ENCODE measurements at regions not wholly inside any gene's neighbourhood (a gene's known extent, or its start where the extent isn't known, plus 50 kb on each side); places are given as distances from the start of the nearest gene placed in this dataset.

DNA sequence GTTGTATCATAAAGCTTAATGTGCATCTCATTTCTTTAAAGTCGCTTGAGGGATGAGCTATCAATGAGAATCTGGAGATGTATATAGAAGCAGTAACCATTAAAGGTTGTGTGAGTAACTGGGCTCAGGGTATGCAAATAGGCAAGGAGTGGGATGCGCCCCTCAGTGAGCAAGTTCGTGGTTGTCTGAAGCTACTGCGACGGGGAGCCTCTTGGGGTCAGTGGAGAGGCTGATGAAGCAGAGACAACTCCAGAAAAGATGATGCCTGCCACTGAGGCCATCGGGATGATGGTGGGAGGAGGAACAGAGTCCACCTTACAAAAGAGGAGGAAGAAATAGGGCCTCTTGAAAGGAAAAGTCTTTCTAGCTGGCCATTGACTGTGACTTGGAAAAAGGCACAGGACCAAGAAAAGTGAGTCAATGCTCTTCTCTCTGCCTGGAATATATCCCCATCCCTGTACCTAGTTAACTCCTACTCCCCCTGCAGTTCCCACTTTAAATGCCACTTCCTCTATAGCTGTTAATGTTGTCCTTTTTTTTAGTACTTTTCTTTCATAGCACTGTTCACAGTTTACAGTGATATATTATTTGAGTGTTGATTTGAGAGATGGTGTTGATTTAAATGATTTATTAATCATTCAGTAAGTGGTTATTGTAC lies 51.4 kb upstream of the LSM6 start:
- TF ChIP-seq, protein P1, sequence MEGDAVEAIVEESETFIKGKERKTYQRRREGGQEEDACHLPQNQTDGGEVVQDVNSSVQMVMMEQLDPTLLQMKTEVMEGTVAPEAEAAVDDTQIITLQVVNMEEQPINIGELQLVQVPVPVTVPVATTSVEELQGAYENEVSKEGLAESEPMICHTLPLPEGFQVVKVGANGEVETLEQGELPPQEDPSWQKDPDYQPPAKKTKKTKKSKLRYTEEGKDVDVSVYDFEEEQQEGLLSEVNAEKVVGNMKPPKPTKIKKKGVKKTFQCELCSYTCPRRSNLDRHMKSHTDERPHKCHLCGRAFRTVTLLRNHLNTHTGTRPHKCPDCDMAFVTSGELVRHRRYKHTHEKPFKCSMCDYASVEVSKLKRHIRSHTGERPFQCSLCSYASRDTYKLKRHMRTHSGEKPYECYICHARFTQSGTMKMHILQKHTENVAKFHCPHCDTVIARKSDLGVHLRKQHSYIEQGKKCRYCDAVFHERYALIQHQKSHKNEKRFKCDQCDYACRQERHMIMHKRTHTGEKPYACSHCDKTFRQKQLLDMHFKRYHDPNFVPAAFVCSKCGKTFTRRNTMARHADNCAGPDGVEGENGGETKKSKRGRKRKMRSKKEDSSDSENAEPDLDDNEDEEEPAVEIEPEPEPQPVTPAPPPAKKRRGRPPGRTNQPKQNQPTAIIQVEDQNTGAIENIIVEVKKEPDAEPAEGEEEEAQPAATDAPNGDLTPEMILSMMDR (conservative IDR thresholded peaks at IDR 0.05; ENCODE audit: low read depth, low read length), result peak; percentile 5
- DNase-seq (ENCODE audit: low read depth), result no peak
- no peak overlapping the region for H3K4me3 ChIP-seq (ENCODE audit: low read length)

DNA sequence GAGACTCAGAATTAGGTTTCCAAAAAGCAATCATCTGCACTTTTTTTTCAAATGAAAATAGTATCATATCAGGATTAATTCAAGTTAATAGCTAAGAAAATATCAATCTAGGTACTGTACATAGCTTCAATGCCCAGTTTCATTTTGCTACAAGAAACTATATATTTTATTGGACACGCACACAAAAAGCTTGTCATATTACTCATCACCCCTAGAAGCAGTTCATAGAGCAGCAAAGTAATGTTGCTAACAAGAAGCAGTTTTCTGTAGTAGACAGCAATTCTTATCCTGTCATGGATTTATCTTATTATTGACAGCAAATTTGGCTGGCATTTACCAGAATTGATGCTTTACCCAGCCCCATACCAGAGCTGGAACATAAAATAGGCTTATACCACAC lies 52.3 kb upstream of the LSM6 start:
- no peak for DNase-seq (ENCODE audit: low read depth)
- no peak overlapping the region for H3K4me3 ChIP-seq (ENCODE audit: low read length)
- TF ChIP-seq, protein P1 (conservative IDR thresholded peaks at IDR 0.05; ENCODE audit: low read depth, low read length), result no peak

DNA sequence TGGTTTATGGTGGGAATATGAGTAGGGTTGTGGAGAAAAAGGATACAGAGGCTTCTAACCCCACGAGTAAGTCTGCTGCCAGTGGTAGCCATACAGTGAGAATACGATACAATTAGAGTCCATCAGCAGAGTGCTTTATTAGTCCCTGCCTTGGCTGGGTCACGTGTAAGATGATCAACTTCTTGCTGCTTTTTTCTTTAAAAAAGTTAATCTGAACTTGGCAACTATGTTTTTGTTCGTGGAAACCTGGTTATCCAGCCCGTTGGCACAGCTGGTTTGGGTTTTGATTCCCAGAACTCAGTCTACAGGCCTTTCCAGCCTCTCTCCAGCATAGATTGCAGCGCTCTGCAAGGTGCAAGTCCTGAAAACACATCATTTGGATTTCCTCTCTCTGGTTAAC lies 53.1 kb upstream of the LSM6 start:
- no peak for DNase-seq (ENCODE audit: low read depth)
- no peak overlapping the region for H3K4me3 ChIP-seq (ENCODE audit: low read length)
- TF ChIP-seq, protein P1 (conservative IDR thresholded peaks at IDR 0.05; ENCODE audit: low read depth, low read length), result no peak

DNA sequence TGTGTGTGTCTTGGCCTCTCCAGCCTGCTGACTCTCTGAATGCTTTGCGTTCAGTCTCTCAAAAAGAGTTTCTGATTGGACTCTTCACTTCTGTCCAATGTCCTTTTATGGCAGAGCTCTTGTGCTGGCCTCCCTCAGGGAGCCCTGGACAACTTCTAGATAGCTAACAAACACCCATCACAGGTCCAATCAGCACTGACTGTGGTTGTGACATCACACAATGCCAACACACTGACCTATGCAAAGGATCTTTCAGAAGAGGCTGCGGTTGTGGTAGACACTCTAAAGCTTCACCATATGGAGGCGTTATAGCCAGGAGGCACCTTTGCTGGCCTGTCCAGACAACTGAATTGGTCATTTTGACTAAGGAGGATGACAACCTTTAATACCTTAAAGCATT lies 53.8 kb upstream of the LSM6 start:
- TF ChIP-seq, protein P1 (conservative IDR thresholded peaks at IDR 0.05; ENCODE audit: low read depth, low read length), result no peak
- no peak overlapping the region for H3K4me3 ChIP-seq (ENCODE audit: low read length)
- no peak for DNase-seq (ENCODE audit: low read depth)

DNA sequence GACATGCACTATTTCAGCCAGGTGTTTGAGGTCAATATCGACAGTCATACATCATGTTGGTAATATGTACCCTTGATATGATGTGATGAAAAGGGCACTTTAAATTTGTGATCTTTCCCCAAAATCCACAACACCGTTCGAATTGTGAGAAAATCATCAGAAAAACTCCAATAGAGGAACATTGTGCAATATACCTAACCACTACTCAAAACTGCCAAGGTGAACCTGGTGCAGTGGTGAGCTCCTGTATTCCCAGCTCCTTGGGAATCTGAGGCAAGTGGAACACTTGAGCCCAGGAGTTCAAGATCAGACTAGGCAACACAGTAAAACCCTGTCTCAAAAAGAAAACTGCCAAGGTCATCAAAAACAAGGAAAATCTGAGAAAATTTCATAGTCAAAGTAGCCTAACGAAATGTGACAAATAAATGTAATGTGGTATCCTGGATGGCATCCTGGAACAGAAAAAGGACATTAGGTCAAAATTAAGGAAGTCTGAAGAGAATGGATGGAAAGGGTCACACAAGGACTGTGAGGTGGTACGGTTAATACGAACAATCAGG lies 55.6 kb upstream of the LSM6 start:
- DNase-seq (ENCODE audit: low read depth), result no peak
- TF ChIP-seq, protein P1 (conservative IDR thresholded peaks at IDR 0.05; ENCODE audit: low read depth, low read length), result no peak
- H3K4me3 ChIP-seq (ENCODE audit: low read length), result no peak overlapping the region

GRCh38 chr4:146114066-146114465 lies 61.5 kb upstream of the LSM6 start:
- DNase-seq (ENCODE audit: low read depth), result no peak
- TF ChIP-seq, protein P1 (conservative IDR thresholded peaks at IDR 0.05; ENCODE audit: low read depth, low read length), result no peak
- H3K4me3 ChIP-seq (ENCODE audit: low read length), result no peak overlapping the region

DNA sequence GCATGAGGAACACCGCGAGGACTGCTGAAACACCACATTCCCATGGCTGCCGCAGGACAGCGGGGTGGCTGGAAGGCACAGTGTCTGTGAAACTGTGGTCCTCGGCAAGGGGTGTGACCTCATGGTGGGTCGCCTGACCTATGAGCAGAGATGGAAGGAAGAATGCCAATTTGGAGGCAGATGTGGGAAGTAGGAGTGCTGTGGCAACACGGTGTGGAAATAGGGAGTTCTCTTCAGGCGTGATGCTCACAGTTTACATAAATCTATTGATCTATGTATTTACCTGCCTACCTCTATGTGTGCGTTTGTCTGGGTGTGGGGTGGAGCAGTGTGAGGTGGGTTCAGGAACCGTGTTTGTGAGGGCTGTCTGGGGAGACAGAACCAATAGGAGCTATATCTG lies 62.3 kb upstream of the LSM6 start:
- H3K4me3 ChIP-seq (ENCODE audit: low read length), result no peak overlapping the region
- TF ChIP-seq, protein P1 (conservative IDR thresholded peaks at IDR 0.05; ENCODE audit: low read depth, low read length), result no peak
- DNase-seq (ENCODE audit: low read depth), result no peak
